HepG2 (cell line): ENCODE measurements at regions not wholly inside any gene's neighbourhood (a gene's known extent, or its start where the extent isn't known, plus 50 kb on each side); places are given as distances from the start of the nearest gene placed in this dataset.

Source experiments
- RBFOX2 ChIP-seq: fragments of 200-400 bp; formaldehyde crosslinking; IDR thresholded peaks from 2 replicates; pipeline ENCODE4 v1.6.1; 2017; ENCODE audit warnings: low read depth, mild to moderate bottlenecking, low read length
- SMARCE1 ChIP-seq: fragments of 450-650 bp; IDR thresholded peaks from 2 replicates; pipeline ENCODE4 v1.6.1; 2017; ENCODE audit warnings: borderline replicate concordance
- ZNF670 ChIP-seq: sonication (generic); formaldehyde crosslinking; IDR thresholded peaks from 2 replicates; pipeline ENCODE4 v1.8.0; 2022; ENCODE audit warnings: mild to moderate bottlenecking, missing genetic modification reagents, borderline replicate concordance

- TF ChIP-seq RBFOX2 (no peak), SMARCE1 (no peak), ZNF670 (CRISPR knock-in tag) (no peak)
Measured at GRCh38 chr2:118731413-118731812, 116.0 kb downstream of the EN1 start.
